ENCODE measurements at regions not wholly inside any gene's neighbourhood (a gene's known extent, or its start where the extent isn't known, plus 50 kb on each side); places are given as distances from the start of the nearest gene placed in this dataset.

DNA sequence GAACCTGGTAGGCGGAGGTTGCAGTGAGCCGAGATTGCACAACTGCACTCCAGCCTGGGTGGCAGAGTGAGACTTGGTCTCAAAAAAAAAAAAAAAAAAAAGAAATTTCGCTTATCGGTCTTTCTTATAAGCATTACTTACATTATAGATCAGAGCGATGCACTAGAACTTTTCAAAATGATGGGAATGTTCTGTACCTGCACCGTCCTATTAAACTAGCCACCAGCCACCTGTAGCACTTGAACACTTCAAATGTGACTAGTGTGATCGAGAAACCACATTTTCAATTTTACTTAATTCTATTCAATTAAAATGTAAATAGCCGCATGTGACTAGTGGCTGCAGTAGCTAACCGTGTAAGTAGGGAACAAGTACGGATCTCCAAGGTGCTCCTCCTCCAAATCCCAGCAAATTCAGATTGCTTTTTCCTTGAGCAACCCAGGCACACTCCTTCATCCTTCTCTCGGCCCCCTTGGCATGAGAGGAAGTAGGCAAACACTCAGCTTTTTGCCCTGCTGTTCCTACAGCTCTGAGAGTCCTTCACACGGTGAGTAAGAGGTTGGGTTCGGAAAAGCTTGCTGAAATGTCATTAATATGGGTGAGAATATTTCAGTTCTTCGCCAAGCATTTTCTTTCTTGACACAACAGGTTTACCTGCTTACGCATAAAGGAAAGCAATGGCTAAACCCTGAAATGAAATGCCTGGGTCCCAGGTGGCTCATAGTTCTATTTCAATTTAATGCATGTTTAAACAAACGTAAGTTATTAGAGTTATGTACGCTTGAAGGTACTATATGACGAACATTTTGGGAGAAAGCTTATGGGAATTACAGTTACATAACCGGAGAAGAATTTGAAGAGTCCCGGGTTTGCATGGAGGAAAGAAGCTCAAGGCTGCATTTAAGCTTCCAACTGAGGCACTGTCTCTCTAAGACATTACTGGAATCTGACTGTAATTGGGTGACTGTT, 69.5 kb upstream of the HUNK start:
- ATAC-seq (no peak), DNase-seq (no peak)
- Mint-ChIP-seq H3K9me3 (peaks cover 0 to 3% of the 10 kb centered on the region in 2 donors), H3K4me1 (no peaks in the 10 kb centered on the region), H3K36me3 (no peaks in the 10 kb centered on the region), H3K4me3 (no peak overlapping the region), H3K27me3 (ENCODE audit: low read depth in 2 of 2) (peaks cover 0 to 16% of the 10 kb centered on the region in 2 donors), H3K27ac (no peak overlapping the region)
- Histone ChIP-seq H3K27ac (ENCODE audit: low read length) (no peak overlapping the region), H3K4me3 (ENCODE audit: low read length) (no peak overlapping the region), H3K4me1 (ENCODE audit: control insufficient read depth, insufficient read depth, low read length) (no peaks in the 10 kb centered on the region), H3K9me3 (ENCODE audit: control insufficient read depth, insufficient read depth, low read length) (no peaks in the 10 kb centered on the region), H3K36me3 (ENCODE audit: control insufficient read depth, insufficient read depth, low read length) (no peaks in the 10 kb centered on the region), H3K27me3 (ENCODE audit: control insufficient read depth, insufficient read depth, low read length) (no peaks in the 10 kb centered on the region)
- intact Hi-C loops (cut with micrococcal nuclease) = no loop called here
- 90% methylated on average over 18 of the region's 20 CpGs for WGBS (ENCODE audit: insufficient coverage)
- TF ChIP-seq, protein P1, sequence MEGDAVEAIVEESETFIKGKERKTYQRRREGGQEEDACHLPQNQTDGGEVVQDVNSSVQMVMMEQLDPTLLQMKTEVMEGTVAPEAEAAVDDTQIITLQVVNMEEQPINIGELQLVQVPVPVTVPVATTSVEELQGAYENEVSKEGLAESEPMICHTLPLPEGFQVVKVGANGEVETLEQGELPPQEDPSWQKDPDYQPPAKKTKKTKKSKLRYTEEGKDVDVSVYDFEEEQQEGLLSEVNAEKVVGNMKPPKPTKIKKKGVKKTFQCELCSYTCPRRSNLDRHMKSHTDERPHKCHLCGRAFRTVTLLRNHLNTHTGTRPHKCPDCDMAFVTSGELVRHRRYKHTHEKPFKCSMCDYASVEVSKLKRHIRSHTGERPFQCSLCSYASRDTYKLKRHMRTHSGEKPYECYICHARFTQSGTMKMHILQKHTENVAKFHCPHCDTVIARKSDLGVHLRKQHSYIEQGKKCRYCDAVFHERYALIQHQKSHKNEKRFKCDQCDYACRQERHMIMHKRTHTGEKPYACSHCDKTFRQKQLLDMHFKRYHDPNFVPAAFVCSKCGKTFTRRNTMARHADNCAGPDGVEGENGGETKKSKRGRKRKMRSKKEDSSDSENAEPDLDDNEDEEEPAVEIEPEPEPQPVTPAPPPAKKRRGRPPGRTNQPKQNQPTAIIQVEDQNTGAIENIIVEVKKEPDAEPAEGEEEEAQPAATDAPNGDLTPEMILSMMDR (IDR thresholded peaks at IDR 0.05) = no peak

DNA sequence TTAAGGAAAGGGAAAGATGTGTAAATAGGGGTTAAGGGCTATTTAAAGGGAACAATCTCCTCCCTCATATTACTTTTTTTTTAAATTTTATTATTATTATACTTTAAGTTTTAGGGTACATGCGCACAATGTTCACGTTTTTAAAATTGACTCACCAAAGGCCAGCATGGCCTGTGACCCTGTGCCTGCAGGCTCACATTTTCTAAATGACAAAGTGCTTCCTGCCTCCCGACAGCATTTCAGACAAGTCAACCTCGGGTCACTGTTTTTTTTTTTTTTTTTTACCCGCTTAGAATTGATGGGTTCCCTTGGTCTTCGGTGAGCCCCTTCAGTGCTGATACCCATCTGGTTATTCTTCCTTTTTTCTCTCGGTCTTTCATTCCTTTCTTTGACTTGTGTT, 70.4 kb upstream of the SCAF4 start:
- Histone ChIP-seq H3K4me1 (ENCODE audit: control insufficient read depth, insufficient read depth, low read length) (no peaks in the 10 kb centered on the region), H3K9me3 (ENCODE audit: control insufficient read depth, insufficient read depth, low read length) (no peaks in the 10 kb centered on the region), H3K4me3 (ENCODE audit: low read length) (no peak overlapping the region), H3K27ac (ENCODE audit: low read length) (no peak overlapping the region), H3K36me3 (ENCODE audit: control insufficient read depth, insufficient read depth, low read length) (no peaks in the 10 kb centered on the region), H3K27me3 (ENCODE audit: control insufficient read depth, insufficient read depth, low read length) (no peaks in the 10 kb centered on the region)
- Mint-ChIP-seq H3K4me1 (no peaks in the 10 kb centered on the region), H3K4me3 (no peak overlapping the region), H3K27ac (no peak overlapping the region), H3K9me3 (peaks cover 0 to 3% of the 10 kb centered on the region in 2 donors), H3K27me3 (ENCODE audit: low read depth in 2 of 2) (peaks cover 0 to 16% of the 10 kb centered on the region in 2 donors), H3K36me3 (no peaks in the 10 kb centered on the region)
- TF ChIP-seq, protein P1 (IDR thresholded peaks at IDR 0.05) = no peak
- WGBS (ENCODE audit: insufficient coverage) = 23% methylated on average over 6 of the region's 7 CpGs
- intact Hi-C loops (cut with micrococcal nuclease) = no loop called here
- ATAC-seq (no peak), DNase-seq (no peak)

DNA sequence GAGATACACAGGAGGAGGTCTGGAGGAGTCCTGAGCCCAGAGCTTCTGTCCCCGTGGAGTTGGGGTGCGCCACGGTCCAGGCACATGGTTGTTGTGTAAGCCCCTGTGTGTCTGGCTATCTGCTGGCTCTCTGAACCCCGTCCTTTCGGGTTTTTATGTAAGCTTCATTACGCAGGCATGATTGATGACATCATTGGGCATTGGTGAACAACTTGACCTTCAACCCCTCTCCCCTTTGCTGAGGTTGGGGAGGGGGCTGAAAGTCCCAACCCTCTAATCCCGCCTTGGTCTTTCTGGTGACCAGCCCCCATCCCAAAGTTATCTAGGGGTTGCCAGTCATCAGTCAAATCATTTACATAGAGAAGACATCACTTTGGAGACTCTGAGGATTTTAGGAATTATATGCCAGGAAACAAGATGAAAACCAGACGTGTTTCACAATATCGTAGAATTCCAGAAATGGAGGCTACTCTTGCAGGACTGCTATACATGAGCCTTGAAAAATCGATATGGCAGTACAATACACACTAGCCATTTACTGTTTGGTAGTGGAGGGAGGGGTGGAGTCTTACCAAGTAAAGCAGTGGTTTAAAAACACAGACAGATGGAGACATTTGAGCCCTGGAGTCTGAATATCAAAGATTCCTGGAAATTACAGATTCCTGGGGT, 69.8 kb upstream of the SCAF4 start:
- 90% methylated on average over 8 of the region's 10 CpGs for WGBS (ENCODE audit: insufficient coverage)

More for the DNA sequence above, 69.8 kb upstream of the SCAF4 start:
- no peak for ATAC-seq
- TF ChIP-seq, protein P1 (IDR thresholded peaks at IDR 0.05) = no peak
- no peaks in the 10 kb centered on the region for H3K36me3 Mint-ChIP-seq
- no peaks in the 10 kb centered on the region for H3K4me1 Mint-ChIP-seq
- H3K4me3 Mint-ChIP-seq = no peak overlapping the region
- intact Hi-C loops (cut with micrococcal nuclease) = no loop called here
- Histone ChIP-seq H3K36me3 (ENCODE audit: control insufficient read depth, insufficient read depth, low read length) (no peaks in the 10 kb centered on the region), H3K27ac (ENCODE audit: low read length) (no peak overlapping the region), H3K4me3 (ENCODE audit: low read length) (no peak overlapping the region), H3K9me3 (ENCODE audit: control insufficient read depth, insufficient read depth, low read length) (no peaks in the 10 kb centered on the region), H3K4me1 (ENCODE audit: control insufficient read depth, insufficient read depth, low read length) (no peaks in the 10 kb centered on the region), H3K27me3 (ENCODE audit: control insufficient read depth, insufficient read depth, low read length) (no peaks in the 10 kb centered on the region)
- no peak for DNase-seq
- peaks cover 0 to 3% of the 10 kb centered on the region in 2 donors for H3K9me3 Mint-ChIP-seq
- peaks cover 0 to 20% of the 10 kb centered on the region in 2 donors for H3K27me3 Mint-ChIP-seq (ENCODE audit: low read depth in 2 of 2)
- H3K27ac Mint-ChIP-seq = no peak overlapping the region

Data from natural killer cell (primary cell).